Skin of body (tissue), 1 donor: ENCODE measurements at regions not wholly inside any gene's neighbourhood (a gene's known extent, or its start where the extent isn't known, plus 50 kb on each side); places are given as distances from the start of the nearest gene placed in this dataset.

Experiments used
- DNase-seq: peaks from one replicate; lab custom pipeline; 2025; lab: John Stamatoyannopoulos, UW

- no peak for DNase-seq
Measured at GRCh38 chr5:3226196-3226920, 369.3 kb upstream of the IRX1 start.

GRCh38 chr5:3225201-3225960, 370.3 kb upstream of the IRX1 start:
- no peak for DNase-seq

- DNase-seq, result no peak
Measured at GRCh38 chr5:3222924-3223323, 372.7 kb upstream of the IRX1 start.

- DNase-seq, result no peak
Measured at GRCh38 chr5:3221432-3221831, 374.2 kb upstream of the IRX1 start.

- DNase-seq, result no peak
Measured at GRCh38 chr5:3220638-3221288, 374.9 kb upstream of the IRX1 start.

GRCh38 chr5:3220201-3220600, 375.4 kb upstream of the IRX1 start:
- DNase-seq, result no peak

GRCh38 chr5:3218916-3219650, 376.5 kb upstream of the IRX1 start:
- no peak for DNase-seq

- DNase-seq, result no peak
Measured at GRCh38 chr5:3217771-3218495, 377.7 kb upstream of the IRX1 start.

GRCh38 chr5:3217114-3217513, 378.5 kb upstream of the IRX1 start:
- DNase-seq, result no peak

- DNase-seq, result no peak
Measured at GRCh38 chr5:3216386-3216785, 379.2 kb upstream of the IRX1 start.

- no peak for DNase-seq
Measured at GRCh38 chr5:3214838-3215374, 380.7 kb upstream of the IRX1 start.

GRCh38 chr5:3214396-3214795, 381.2 kb upstream of the IRX1 start:
- DNase-seq, result no peak

- no peak for DNase-seq
Measured at GRCh38 chr5:3212869-3213268, 382.8 kb upstream of the IRX1 start.

- no peak for DNase-seq
Measured at GRCh38 chr5:3210531-3210930, 385.1 kb upstream of the IRX1 start.

GRCh38 chr5:3209918-3210317, 385.7 kb upstream of the IRX1 start:
- no peak for DNase-seq

GRCh38 chr5:3202570-3202969, 393.1 kb upstream of the IRX1 start:
- no peak for DNase-seq

GRCh38 chr5:3201941-3202340, 393.7 kb upstream of the IRX1 start:
- no peak for DNase-seq

- no peak for DNase-seq
Measured at GRCh38 chr5:3201121-3201520, 394.5 kb upstream of the IRX1 start.

- no peak for DNase-seq
Measured at GRCh38 chr5:3199962-3200755, 395.5 kb upstream of the IRX1 start.

- DNase-seq, result no peak
Measured at GRCh38 chr5:3198074-3198449, 397.6 kb upstream of the IRX1 start.
